HCT116 (cell line): ENCODE measurements at regions not wholly inside any gene's neighbourhood (a gene's known extent, or its start where the extent isn't known, plus 50 kb on each side); places are given as distances from the start of the nearest gene placed in this dataset.

Source experiments
- ATAC-seq: fragments of 200-7000 bp; cut with Tn5 transposase; 2 replicates; pipeline ENCODE4 v1.9.1; 2020; ENCODE audit warnings: mild to moderate bottlenecking, moderate library complexity
- BruUV-seq: library from RNA; stranded (reverse); fragments of 400-500 nt; replicated peaks from 2 replicates; lab custom pipeline; 2021; lab: Mats Ljungman, UMichigan
- CTCF ChIA-PET: fragments of 300-600 bp; sonication (Branson Sonifier 250); formaldehyde crosslinking; loops from one replicate; lab custom pipeline; 2021; ENCODE audit warnings: antibody characterized with exemption; lab: Charles Lee
- POLR2A ChIA-PET: fragments of 300-600, 350-600 bp; sonication (Branson Sonifier 250); formaldehyde crosslinking; loops from one replicate; lab custom pipeline; 2021; ENCODE audit warnings: antibody characterized with exemption; lab: Charles Lee
- RAD21 ChIA-PET, 2 experiments: fragments of 300-600 bp; sonication (Branson Sonifier 250); formaldehyde crosslinking; loops; one replicate each; lab custom pipeline; 2023; ENCODE audit warnings: low total read pairs in 2 of 2; ENCODE audit not compliant: uncharacterized antibody in 2 of 2, unreplicated experiment in 2 of 2, low non-redundant PET in 1 of 2; lab: Charles Lee
- DNase-seq: peaks from one replicate; pipeline ENCODE4 v3.0.0-alpha.2; 2010; ENCODE audit warnings: low read depth, low spot score
- H2AFZ ChIP-seq: fragments of 200-600 bp; shearing (Covaris generic), sonication (generic); 2 replicates; pipeline ENCODE4 v1.6.1; 2017; ENCODE audit warnings: low read depth, mixed run types, mixed read lengths, antibody characterized with exemption, low read length; ENCODE audit not compliant: poor library complexity, severe bottlenecking
- H3K27ac ChIP-seq: 2 replicates; pipeline ENCODE4 v1.5.1; 2012; ENCODE audit warnings: low read depth, low read length
- H3K27me3 ChIP-seq: fragments of 200-600 bp; sonication (generic); 2 replicates; pipeline ENCODE4 v1.6.1; 2016; ENCODE audit warnings: mixed run types, low read length, mixed read lengths; ENCODE audit not compliant: insufficient read depth
- H3K36me3 ChIP-seq, 2 experiments: fragments of 200-500 bp in 1 of 2; fragments of 200-600 bp in 1 of 2; sonication (Bioruptor generic) in 1 of 2; sonication (generic) in 1 of 2; 2 replicates each; pipeline versions ENCODE4 v1.5.1 to v1.6.1; 2014 to 2016; ENCODE audit warnings: low read length in 2 of 2, inconsistent platforms in 1 of 2, mixed read lengths in 1 of 2, mixed run types in 1 of 2; ENCODE audit not compliant: insufficient read depth in 2 of 2, control insufficient read depth in 1 of 2
- H3K4me1 ChIP-seq, 2 experiments: fragments of 200-600 bp in 1 of 2; sonication (generic) in 1 of 2; 2 replicates each; pipeline versions ENCODE4 v1.5.1 to v1.6.1; 2012 to 2017; ENCODE audit warnings: low read length in 2 of 2, inconsistent platforms in 1 of 2, mild to moderate bottlenecking in 1 of 2, mixed read lengths in 1 of 2, mixed run types in 1 of 2, moderate library complexity in 1 of 2; ENCODE audit not compliant: insufficient read depth in 2 of 2, control insufficient read depth in 1 of 2
- H3K4me2 ChIP-seq: fragments of 200-600 bp; sonication (generic); 2 replicates; pipeline ENCODE4 v1.6.1; 2017; ENCODE audit warnings: mixed run types, low read length, mixed read lengths
- H3K4me3 ChIP-seq, 2 experiments: fragments of 200-600 bp in 1 of 2; sonication (generic) in 1 of 2; replicated peaks in 1 of 2; 2 replicates each; pipeline ENCODE4 v1.5.1; 2011 to 2016; ENCODE audit warnings: low read length in 2 of 2, control low read depth in 1 of 2, low read depth in 1 of 2, mild to moderate bottlenecking in 1 of 2, mixed read lengths in 1 of 2, mixed run types in 1 of 2
- H3K79me2 ChIP-seq: fragments of 200-600 bp; sonication (generic); 2 replicates; pipeline ENCODE4 v1.6.1; 2017; ENCODE audit warnings: mild to moderate bottlenecking, mixed run types, low read length, moderate library complexity, mixed read lengths; ENCODE audit not compliant: insufficient read depth
- H3K9ac ChIP-seq: fragments of 200-600 bp; sonication (generic); 2 replicates; pipeline ENCODE4 v1.6.1; 2016; ENCODE audit warnings: low read length, mixed read lengths
- H3K9me2 ChIP-seq: fragments of 200-600 bp; sonication (generic), shearing (Covaris generic); 2 replicates; pipeline ENCODE4 v1.6.1; 2017; ENCODE audit warnings: mixed run types, mild to moderate bottlenecking, moderate library complexity; ENCODE audit not compliant: insufficient read depth
- H3K9me3 ChIP-seq, 2 experiments: fragments of 200-500 bp in 1 of 2; fragments of 200-600 bp in 1 of 2; sonication (Bioruptor generic) in 1 of 2; sonication (generic) in 1 of 2; 2 replicates each; pipeline ENCODE4 v1.6.1; 2014 to 2017; ENCODE audit warnings: low read length in 2 of 2, mixed read lengths in 2 of 2, inconsistent platforms in 1 of 2, low read depth in 1 of 2, mild to moderate bottlenecking in 1 of 2, mixed run types in 1 of 2, moderate library complexity in 1 of 2; ENCODE audit not compliant: control insufficient read depth in 1 of 2, insufficient read depth in 1 of 2
- H4K20me1 ChIP-seq: fragments of 200-600 bp; sonication (generic), shearing (Covaris generic); 2 replicates; pipeline ENCODE4 v1.6.1; 2017; ENCODE audit warnings: mixed run types, mild to moderate bottlenecking, moderate library complexity; ENCODE audit not compliant: insufficient read depth
- EZH2 ChIP-seq: fragments of 200-600 bp; sonication (generic); IDR thresholded peaks from 2 replicates; pipeline ENCODE4 v1.6.1; 2017; ENCODE audit warnings: antibody characterized with exemption, mixed run types
- MAX ChIP-seq: IDR thresholded peaks from 2 replicates; pipeline ENCODE4 v1.6.1; 2012
- POLR2A ChIP-seq: IDR thresholded peaks from 2 replicates; pipeline ENCODE4 v1.7.0; 2011; ENCODE audit warnings: borderline replicate concordance; ENCODE audit not compliant: insufficient read depth, insufficient read length; ENCODE audit errors: extremely low read depth
- RAD21 ChIP-seq: IDR thresholded peaks from 2 replicates; pipeline ENCODE4 v1.6.1; 2012; ENCODE audit warnings: low read depth, mild to moderate bottlenecking
- REST ChIP-seq: IDR thresholded peaks from 2 replicates; pipeline ENCODE4 v1.6.1; 2012; ENCODE audit warnings: low read depth
- SIN3A ChIP-seq: IDR thresholded peaks from 2 replicates; pipeline ENCODE4 v1.6.1; 2012; ENCODE audit warnings: low read depth
- TCF7L2 ChIP-seq: IDR thresholded peaks from 2 replicates; pipeline ENCODE4 v1.7.0; 2011; ENCODE audit warnings: borderline replicate concordance, inconsistent platforms; ENCODE audit not compliant: insufficient read depth, insufficient read length; ENCODE audit errors: extremely low read depth
- ZBTB33 ChIP-seq: IDR thresholded peaks from 2 replicates; pipeline ENCODE4 v1.6.1; 2011; ENCODE audit warnings: mild to moderate bottlenecking, low read length, moderate library complexity; ENCODE audit not compliant: insufficient replicate concordance; ENCODE audit errors: extremely low read depth
- intact Hi-C: fragments of 100-400 bp; cut with micrococcal nuclease; formaldehyde crosslinking; loops from 2 replicates; pipeline ENCODE4 v1.10.0; 2022

- no peak overlapping the region for H3K9ac ChIP-seq
- no peaks in the 10 kb centered on the region for H3K79me2 ChIP-seq
- no peaks in the 10 kb centered on the region for H3K36me3 ChIP-seq
- H3K27ac ChIP-seq, result no peak overlapping the region
- H3K4me2 ChIP-seq, result no peak overlapping the region
- ATAC-seq (no peak), DNase-seq (no peak)
- H3K9me3 ChIP-seq, result peaks cover 10 to 21% of the 10 kb centered on the region in 2 experiments; a peak in 3 of 4 replicates
- H2AFZ ChIP-seq, result no peak overlapping the region
- no peaks in the 10 kb centered on the region for H3K9me2 ChIP-seq
- POLR2A ChIA-PET, result no interaction called here
- RAD21 ChIA-PET, result no interaction called here
- intact Hi-C loops, result no loop called here
- no TSS peak for BruUV-seq
- no peaks in the 10 kb centered on the region for H4K20me1 ChIP-seq
- TF ChIP-seq SIN3A, result no peak
- TF ChIP-seq REST, result no peak
- no peak for TF ChIP-seq RAD21
- CTCF ChIA-PET, result no interaction called here
- no peaks in the 10 kb centered on the region for H3K27me3 ChIP-seq
- H3K4me1 ChIP-seq, result no peaks in the 10 kb centered on the region
- H3K4me3 ChIP-seq, result no peak overlapping the region
Measured at GRCh38 chr5:25948278-25948677, 1090.1 kb downstream of the CDH9 start.

GRCh38 chr5:25944786-25945185 lies 1093.6 kb downstream of the CDH9 start:
- POLR2A ChIA-PET, result no interaction called here
- no TSS peak for BruUV-seq
- Histone ChIP-seq H3K4me3 (no peak overlapping the region), H3K9me2 (no peaks in the 10 kb centered on the region), H3K4me1 (no peaks in the 10 kb centered on the region), H3K27ac (no peak overlapping the region), H2AFZ (no peak overlapping the region), H3K9ac (no peak overlapping the region), H3K36me3 (no peaks in the 10 kb centered on the region), H3K27me3 (no peaks in the 10 kb centered on the region), H4K20me1 (no peaks in the 10 kb centered on the region), H3K9me3 (peaks cover 0 to 17% of the 10 kb centered on the region in 2 experiments; a peak in 3 of 4 replicates), H3K79me2 (no peaks in the 10 kb centered on the region), H3K4me2 (no peak overlapping the region)
- RAD21 ChIA-PET, result no interaction called here
- no peak for TF ChIP-seq SIN3A
- TF ChIP-seq POLR2A, result no peak
- TF ChIP-seq EZH2, result no peak
- TF ChIP-seq MAX, result no peak
- TF ChIP-seq TCF7L2, result no peak
- TF ChIP-seq ZBTB33, result no peak
- CTCF ChIA-PET, result no interaction called here
- ATAC-seq, result no peak
- intact Hi-C loops, result no loop called here
- DNase-seq, result no peak
